Adrenal gland (tissue), 9 donors: ENCODE measurements at regions not wholly inside any gene's neighbourhood (a gene's known extent, or its start where the extent isn't known, plus 50 kb on each side); places are given as distances from the start of the nearest gene placed in this dataset.

Source experiments
- DNase-seq, 7 donors: peaks; one replicate each; pipeline ENCODE4 v3.0.0-alpha.2; 2019 to 2020
- H3K27ac ChIP-seq, 5 donors: fragments of 200-600 bp; sonication (generic) in 4 of 5; 1 replicate in 3 of 5; 2 replicates in 2 of 5; pipeline versions ENCODE4 v1.5.1 to v1.8.0; 2016 to 2020; ENCODE audit warnings: mild to moderate bottlenecking in 1 of 5
- H3K27me3 ChIP-seq: fragments of 200-600 bp; 2 replicates; pipeline ENCODE4 v1.8.0; 2021
- H3K36me3 ChIP-seq, 2 donors: fragments of 200-600 bp; replicated peaks in 1 of 2; 1 replicate in 1 of 2; 2 replicates in 1 of 2; pipeline versions ENCODE4 v1.5.1 to v1.8.0; 2018 to 2022
- H3K4me1 ChIP-seq, 2 donors: fragments of 200-600 bp; replicated peaks in 1 of 2; 1 replicate in 1 of 2; 2 replicates in 1 of 2; pipeline versions ENCODE4 v1.5.1 to v1.8.0; 2018 to 2021
- H3K4me3 ChIP-seq, 4 donors: fragments of 200-600 bp; sonication (generic) in 3 of 4; one replicate each; pipeline ENCODE4 v1.5.1; 2016 to 2018
- H3K9me3 ChIP-seq, 3 donors: fragments of 200-600 bp; sonication (generic) in 1 of 3; replicated peaks in 1 of 3; 1 replicate in 2 of 3; 2 replicates in 1 of 3; pipeline versions ENCODE4 v1.5.1 to v1.8.0; 2016 to 2021
- POLR2A ChIP-seq, 2 donors: fragments of 450-650 bp; IDR thresholded peaks; one replicate each; pipeline ENCODE4 v1.6.1; 2017; ENCODE audit warnings: antibody characterized with exemption in 2 of 2, mild to moderate bottlenecking in 2 of 2, moderate library complexity in 1 of 2
- WGBS, 4 donors: extraction: QIAGEN DNeasy Blood & Tissue Kit in 2 of 4; methylation state at CpG; one replicate each; pipeline versions ENCODE4 v1.1.5 to v1.1.7; 2013 to 2017; 5-methylcytosine and 5-hydroxymethylcytosine counted together
- intact Hi-C, 2 donors: fragments of 100-400 bp; cut with DNase I; formaldehyde crosslinking; loops; one replicate each; pipeline versions ENCODE4 v1.14.1 to v1.15.0; 2022 to 2023
- TF ChIP-seq, protein P1 (sequence below), 6 experiments: fragments of 450-650 bp in 4 of 6; fragments of 200-600 bp in 2 of 6; sonication (generic) in 1 of 6; IDR thresholded peaks; 1 replicate in 5 of 6; 2 replicates in 1 of 6; pipeline versions ENCODE4 v1.5.1 to v1.8.0; 2016 to 2021; ENCODE audit warnings: antibody characterized with exemption in 6 of 6, mild to moderate bottlenecking in 2 of 6, moderate library complexity in 1 of 6
- donor health status: healthy with polysubstance abuse.
- donor health status: Bipolar disorder and iron deficiency.
- donor health status: DM: yes; HTN: yes; CAD: no.
- donor health status: DM: no; HTN: no; CAD: no.
- donor health status: DM: no; HTN: no; CAD: no.

DNA sequence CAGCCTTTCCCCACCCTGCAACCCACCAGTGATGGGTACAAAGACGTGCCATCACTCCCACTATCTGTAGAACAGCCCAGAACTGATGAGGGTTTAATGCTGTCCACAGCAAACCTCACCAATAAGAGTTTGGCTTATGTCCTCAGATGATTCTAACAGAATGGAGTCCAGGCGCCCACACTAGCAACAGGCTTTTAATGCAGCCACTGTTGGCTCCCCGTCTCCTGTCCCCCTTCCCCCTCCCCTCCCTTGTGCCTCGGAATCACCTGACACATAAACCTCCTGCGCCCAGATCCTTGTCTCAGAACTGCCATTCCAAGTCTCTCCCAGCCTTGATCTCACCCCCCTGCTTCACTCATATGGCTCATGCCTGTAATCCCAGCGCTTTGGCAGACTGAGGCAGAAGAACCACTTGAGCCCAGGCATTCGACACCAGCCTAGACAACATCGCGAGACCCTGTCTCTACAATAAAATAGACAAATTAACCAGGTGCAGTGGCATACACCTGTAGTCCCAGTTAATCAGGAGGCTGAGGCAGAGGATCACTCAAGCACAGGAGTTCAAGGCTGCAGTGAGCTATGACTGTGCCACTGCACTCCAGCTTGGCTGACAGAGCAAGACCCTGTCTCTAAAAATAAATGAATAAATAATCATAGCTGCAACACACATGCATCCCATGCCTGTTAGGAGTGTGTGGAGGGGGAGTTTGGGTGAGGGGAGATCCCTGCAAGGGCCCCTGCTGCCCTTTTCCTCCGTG, 85.6 kb downstream of the SNX5 start:
- TF ChIP-seq, protein P1, sequence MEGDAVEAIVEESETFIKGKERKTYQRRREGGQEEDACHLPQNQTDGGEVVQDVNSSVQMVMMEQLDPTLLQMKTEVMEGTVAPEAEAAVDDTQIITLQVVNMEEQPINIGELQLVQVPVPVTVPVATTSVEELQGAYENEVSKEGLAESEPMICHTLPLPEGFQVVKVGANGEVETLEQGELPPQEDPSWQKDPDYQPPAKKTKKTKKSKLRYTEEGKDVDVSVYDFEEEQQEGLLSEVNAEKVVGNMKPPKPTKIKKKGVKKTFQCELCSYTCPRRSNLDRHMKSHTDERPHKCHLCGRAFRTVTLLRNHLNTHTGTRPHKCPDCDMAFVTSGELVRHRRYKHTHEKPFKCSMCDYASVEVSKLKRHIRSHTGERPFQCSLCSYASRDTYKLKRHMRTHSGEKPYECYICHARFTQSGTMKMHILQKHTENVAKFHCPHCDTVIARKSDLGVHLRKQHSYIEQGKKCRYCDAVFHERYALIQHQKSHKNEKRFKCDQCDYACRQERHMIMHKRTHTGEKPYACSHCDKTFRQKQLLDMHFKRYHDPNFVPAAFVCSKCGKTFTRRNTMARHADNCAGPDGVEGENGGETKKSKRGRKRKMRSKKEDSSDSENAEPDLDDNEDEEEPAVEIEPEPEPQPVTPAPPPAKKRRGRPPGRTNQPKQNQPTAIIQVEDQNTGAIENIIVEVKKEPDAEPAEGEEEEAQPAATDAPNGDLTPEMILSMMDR (IDR thresholded peaks at IDR 0.05), result no peak
- TF ChIP-seq POLR2A (IDR thresholded peaks at IDR 0.05), result no peak
- intact Hi-C loops, result no loop called here
- Histone ChIP-seq H3K4me3 (no peak overlapping the region), H3K4me1 (peaks cover 0 to 20% of the 10 kb centered on the region in 2 donors), H3K9me3 (no peaks in the 10 kb centered on the region), H3K36me3 (no peaks in the 10 kb centered on the region), H3K27me3 (no peaks in the 10 kb centered on the region), H3K27ac (no peak overlapping the region)
- 87 to 95% (median 88%) methylated on average over 10 of the region's 10 CpGs for WGBS, 4 donors
- no peak for DNase-seq

DNA sequence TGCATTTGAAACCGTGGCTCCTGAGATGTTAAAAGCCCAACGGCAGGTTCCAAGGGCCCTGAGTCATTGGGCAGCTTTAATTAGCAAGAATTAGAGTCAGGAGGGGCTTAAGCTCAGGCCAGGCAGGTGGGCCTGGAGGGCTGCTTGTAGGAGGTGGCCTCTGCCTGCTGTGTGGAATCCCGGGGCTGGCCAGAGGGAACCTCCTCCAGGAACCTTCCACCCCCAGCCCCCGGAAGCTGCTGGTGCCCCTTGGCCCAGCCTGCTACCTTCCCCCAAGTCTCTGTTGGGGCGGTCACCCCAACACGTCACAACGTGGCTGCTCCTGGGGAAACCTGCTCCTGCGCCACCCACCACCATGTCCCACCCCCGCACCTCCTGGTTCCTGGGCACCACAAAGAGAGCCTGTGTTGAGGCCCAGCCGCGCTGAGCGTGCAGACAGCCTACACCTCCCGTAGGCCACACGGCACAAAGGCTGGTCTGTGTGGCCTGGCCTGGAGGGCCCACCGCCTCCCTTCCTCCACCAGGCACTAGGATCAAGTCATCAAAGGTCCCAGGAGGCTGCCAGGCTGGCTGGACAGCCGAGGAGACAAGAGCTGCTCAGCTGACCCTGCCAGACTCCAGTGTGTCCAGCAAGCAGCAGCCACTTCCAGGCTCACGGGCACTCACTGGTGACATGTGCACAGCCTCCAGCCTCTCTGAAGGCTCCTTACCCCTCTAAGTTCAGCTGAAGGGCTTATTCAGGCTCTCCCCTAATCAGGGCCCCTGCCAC, 86.3 kb downstream of the SNX5 start:
- Histone ChIP-seq H3K27me3 (no peaks in the 10 kb centered on the region), H3K9me3 (no peaks in the 10 kb centered on the region), H3K27ac (no peak overlapping the region), H3K4me1 (peaks cover 0 to 20% of the 10 kb centered on the region in 2 donors), H3K36me3 (no peaks in the 10 kb centered on the region), H3K4me3 (no peak overlapping the region)
- intact Hi-C loops, result no loop called here
- DNase-seq, result no peak
- WGBS, 4 donors, result 84 to 90% (median 89%) methylated on average over 15 to 17 of the region's 17 CpGs
- TF ChIP-seq POLR2A (IDR thresholded peaks at IDR 0.05), result no peak
- TF ChIP-seq, protein P1 (IDR thresholded peaks at IDR 0.05), result no peak

DNA sequence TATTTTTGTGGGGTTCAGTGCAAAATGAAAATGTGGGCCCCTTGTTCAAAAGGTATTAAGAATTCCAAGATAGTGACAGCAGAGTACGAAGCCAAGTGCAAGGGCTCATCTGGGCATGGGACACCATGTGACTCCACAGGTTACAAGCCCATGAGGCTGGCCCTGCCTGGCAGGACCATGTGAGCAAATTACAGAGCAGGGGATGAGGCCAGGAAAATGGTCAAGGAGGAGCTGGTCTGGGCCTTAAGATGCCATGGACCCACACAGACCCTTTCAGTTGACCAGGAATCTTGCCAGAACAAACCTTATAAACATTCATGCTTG, 86.9 kb downstream of the SNX5 start:
- TF ChIP-seq, protein P1 (IDR thresholded peaks at IDR 0.05), result no peak
- no peak for TF ChIP-seq POLR2A (IDR thresholded peaks at IDR 0.05)
- intact Hi-C loops, result no loop called here
- Histone ChIP-seq H3K36me3 (no peaks in the 10 kb centered on the region), H3K9me3 (no peaks in the 10 kb centered on the region), H3K4me3 (no peak overlapping the region), H3K4me1 (peaks cover 0 to 20% of the 10 kb centered on the region in 2 donors), H3K27ac (no peak overlapping the region), H3K27me3 (no peaks in the 10 kb centered on the region)
- 93 to 100% (median 99%) methylated on average over 1 of the region's 1 CpG for WGBS, 4 donors
- no peak for DNase-seq

DNA sequence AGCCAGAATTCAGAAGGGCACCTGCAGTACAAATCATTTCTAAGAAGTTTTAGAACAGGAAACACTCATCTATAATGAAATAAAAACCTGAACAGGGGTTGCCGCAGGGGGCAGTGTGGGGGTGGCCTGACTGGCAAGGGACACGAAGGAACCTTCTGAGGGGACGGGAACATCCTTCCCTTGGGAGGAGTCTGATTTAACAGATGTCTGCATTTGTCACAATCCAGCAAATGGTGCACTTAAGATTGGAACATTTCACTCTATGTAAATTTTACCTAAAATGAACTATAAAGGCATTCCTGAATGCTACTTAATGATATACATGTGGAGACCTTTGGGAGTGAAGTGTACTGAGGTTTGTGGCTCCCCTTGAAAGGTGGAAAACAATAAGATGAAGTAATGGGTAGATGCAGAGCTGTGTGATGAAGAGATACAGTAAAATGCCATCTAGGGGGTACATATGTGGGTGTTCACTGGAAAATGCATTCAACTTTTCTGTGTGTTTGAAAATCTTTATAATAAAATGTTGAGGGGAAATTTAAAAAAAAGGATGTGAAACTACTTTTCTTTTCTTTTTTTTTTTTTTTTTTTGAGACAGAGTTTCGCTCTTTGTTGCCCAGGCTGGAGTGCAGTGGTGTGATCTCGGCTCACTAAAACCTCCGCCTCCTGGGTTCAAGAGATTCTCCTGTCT, 89.5 kb downstream of the SNX5 start:
- TF ChIP-seq POLR2A (IDR thresholded peaks at IDR 0.05), result no peak
- TF ChIP-seq, protein P1 (IDR thresholded peaks at IDR 0.05), result peak in 1 of 6 experiments; percentile 9
- no peak for DNase-seq
- Histone ChIP-seq H3K4me1 (peaks cover 19 to 35% of the 10 kb centered on the region in 2 donors), H3K4me3 (no peak overlapping the region), H3K36me3 (no peaks in the 10 kb centered on the region), H3K27ac (no peak overlapping the region), H3K9me3 (no peaks in the 10 kb centered on the region), H3K27me3 (no peaks in the 10 kb centered on the region)
- intact Hi-C loops, result no loop called here
- WGBS, 4 donors, result 51 to 62% (median 55%) methylated on average over 6 of the region's 6 CpGs
